GM12892 (cell line): ENCODE measurements at regions not wholly inside any gene's neighbourhood (a gene's known extent, or its start where the extent isn't known, plus 50 kb on each side); places are given as distances from the start of the nearest gene placed in this dataset.

ENCODE experiments used
- DNase-seq: peaks from one replicate; pipeline ENCODE4 v3.0.0; 2011; ENCODE audit not compliant: insufficient read length
- FAIRE-seq: peaks from 2 replicates; lab custom pipeline; 2011; peaks lifted over from hg19 to GRCh38; lab: Jason Lieb, UNC
- POLR2A ChIP-seq: IDR thresholded peaks from 2 replicates; pipeline ENCODE4 v1.6.1; 2011; ENCODE audit warnings: low read depth, low read length, control low read depth
- POLR2AphosphoS5 ChIP-seq: IDR thresholded peaks from 2 replicates; pipeline ENCODE4 v1.6.1; 2011; ENCODE audit warnings: low read depth, low read length, control low read depth
- TAF1 ChIP-seq: IDR thresholded peaks from 2 replicates; pipeline ENCODE4 v1.6.1; 2011; ENCODE audit warnings: low read depth, mild to moderate bottlenecking, control low read depth, low read length, borderline replicate concordance

DNA sequence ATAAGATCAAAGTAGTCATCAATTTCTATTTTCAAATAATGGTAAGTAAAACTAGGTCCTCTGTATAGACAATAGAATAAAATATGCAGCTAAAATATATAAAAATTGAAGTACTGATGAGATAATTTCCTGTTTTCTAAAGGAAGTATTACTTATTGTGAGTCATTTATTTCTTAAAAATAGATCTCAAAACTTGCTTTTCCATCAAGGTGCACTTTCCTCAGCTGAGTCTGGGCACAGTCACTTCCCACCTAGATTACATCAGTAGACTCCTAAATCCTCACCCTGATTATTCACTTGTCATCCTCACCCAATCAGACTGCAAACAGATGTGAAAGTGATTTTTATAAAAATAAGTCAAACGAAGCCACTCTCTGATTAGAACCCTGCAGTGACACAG, 211.5 kb downstream of the POM121L12 start:
- TF ChIP-seq POLR2A (no peak), TAF1 (no peak)
- FAIRE-seq (no peak), DNase-seq (no peak)

DNA sequence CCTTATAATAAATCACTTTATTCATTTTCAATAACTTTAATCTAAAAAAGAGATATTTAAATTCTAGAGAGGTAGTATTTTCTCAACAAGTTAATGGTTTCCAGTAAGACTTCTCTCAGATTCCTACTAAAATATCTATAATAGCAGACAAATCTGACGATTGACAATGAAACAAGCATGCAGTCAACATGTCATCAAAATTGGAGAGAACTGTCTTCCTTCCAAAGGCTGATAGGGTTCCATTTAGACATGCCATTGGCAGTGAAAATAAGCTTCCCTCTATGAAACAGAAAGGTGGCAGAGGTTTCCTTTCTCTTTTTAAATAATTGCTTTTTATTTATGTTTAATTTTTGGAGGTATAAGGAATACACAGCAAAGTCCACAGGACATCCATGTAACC, 217.1 kb downstream of the POM121L12 start:
- DNase-seq: no peak
- TF ChIP-seq POLR2AphosphoS5 (no peak), POLR2A (no peak), TAF1 (no peak)
- no peak for FAIRE-seq

DNA sequence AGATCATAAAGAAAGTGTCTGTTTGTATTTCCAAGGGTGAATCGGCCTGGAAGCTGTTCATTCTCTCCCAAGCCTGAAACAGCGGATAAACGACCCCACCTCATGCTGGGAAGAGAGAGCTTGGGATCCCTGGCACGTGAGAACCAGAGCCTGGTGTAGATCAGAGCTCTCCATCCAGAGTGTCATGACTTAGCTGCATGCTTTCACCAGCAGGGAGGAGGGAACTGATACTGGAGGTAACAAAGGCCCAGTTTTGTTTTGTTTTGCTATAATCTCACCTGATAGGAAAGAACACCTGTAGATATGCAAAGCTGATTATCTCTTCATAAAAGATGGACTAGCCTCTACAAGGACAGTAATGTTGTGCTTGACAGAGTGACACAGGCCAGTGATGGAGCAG, 236.6 kb downstream of the POM121L12 start:
- TF ChIP-seq POLR2A: no peak
- no peak for TF ChIP-seq POLR2AphosphoS5
- no peak for TF ChIP-seq TAF1
- DNase-seq (no peak), FAIRE-seq (no peak)

GRCh38 chr7:53281312-53281711, 245.9 kb downstream of the POM121L12 start:
- no peak for DNase-seq
- no peak for TF ChIP-seq POLR2A
- no peak for TF ChIP-seq POLR2AphosphoS5
- no peak for TF ChIP-seq TAF1
- FAIRE-seq: no peak

GRCh38 chr7:53292341-53292740, 256.9 kb downstream of the POM121L12 start:
- DNase-seq: no peak
- FAIRE-seq: no peak
- TF ChIP-seq POLR2AphosphoS5 (no peak), TAF1 (no peak), POLR2A (no peak)

DNA sequence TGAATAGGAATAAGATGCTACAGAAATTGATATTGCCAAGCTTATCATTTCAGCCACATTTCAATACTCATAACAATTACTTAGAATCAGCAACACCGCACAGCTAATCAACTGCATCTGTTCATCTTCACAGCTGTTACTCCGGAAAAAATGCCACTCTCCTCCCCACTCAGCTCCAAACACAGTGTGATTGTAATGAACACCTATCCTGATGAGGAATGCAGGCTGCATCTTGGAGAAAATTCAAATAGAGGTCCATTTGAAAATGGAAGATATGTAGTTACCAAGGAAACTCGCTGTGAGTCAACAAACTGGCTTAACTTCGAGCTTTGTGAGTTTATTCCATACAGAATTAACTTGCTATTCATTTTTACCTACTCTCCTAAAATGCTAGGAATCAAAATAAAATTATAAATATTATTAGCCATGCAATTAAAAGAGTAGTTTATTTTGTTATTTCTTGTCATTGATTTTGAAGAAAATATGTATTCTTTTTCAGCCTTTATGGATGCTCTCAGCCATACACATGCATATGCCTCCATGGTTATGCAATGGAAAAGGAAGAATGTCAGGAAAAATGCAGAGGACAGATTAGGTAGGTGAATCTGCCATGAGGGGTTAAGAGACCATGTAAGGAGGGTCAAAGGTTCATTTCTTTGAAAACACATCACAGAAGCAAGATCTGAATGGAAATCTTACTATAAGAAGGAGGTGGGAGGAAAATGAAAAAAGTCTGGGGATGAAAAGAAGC, 267.2 kb downstream of the POM121L12 start:
- FAIRE-seq (no peak), DNase-seq (no peak)

DNA sequence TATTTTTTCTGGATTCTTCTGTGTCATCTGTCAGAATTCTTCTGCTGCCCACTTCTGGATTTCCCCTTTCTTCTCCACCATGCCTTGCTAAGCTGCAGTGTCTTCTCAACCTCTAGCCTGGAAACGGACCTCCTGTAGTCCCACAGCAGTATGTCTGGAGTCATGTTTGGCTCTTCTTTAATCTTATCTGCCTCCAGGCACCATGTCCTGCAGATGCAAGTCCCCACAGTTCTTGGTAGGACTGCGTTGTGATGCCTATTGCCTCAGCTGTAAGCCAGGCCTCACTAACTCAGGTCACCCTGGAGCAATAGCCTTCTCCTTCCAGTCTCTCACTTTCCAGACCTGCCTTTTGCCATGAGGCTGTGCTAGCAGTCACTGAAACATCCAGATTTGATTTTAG, 268.3 kb downstream of the POM121L12 start:
- TF ChIP-seq POLR2A (no peak), POLR2AphosphoS5 (no peak), TAF1 (no peak)
- no peak for FAIRE-seq

More for the DNA sequence above, 267.2 kb downstream of the POM121L12 start:
- TF ChIP-seq POLR2A: no peak
- no peak for TF ChIP-seq TAF1
- TF ChIP-seq POLR2AphosphoS5: no peak

DNA sequence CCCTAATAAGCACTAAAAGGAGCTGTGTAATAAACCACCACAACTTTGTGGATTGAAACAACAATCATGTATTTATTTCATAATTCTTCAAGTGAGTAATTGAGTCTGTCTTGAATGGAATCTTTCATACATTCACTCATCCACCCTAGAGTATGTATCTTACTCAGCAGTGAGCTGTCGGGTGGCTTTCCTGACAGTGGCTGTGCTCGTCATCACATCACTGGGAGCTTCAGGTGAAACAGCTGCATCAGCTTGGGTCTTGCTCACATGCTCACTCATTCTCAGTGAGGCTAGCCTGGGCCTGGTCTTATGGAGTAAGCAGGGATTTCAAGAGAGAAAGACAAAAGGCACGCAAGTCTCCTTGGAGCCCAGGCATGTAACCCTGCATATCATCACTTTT, 271.4 kb downstream of the POM121L12 start:
- DNase-seq (no peak), FAIRE-seq (no peak)
- TF ChIP-seq POLR2AphosphoS5: no peak
- TF ChIP-seq POLR2A: no peak
- no peak for TF ChIP-seq TAF1

More for the DNA sequence above, 268.3 kb downstream of the POM121L12 start:
- no peak for DNase-seq

DNA sequence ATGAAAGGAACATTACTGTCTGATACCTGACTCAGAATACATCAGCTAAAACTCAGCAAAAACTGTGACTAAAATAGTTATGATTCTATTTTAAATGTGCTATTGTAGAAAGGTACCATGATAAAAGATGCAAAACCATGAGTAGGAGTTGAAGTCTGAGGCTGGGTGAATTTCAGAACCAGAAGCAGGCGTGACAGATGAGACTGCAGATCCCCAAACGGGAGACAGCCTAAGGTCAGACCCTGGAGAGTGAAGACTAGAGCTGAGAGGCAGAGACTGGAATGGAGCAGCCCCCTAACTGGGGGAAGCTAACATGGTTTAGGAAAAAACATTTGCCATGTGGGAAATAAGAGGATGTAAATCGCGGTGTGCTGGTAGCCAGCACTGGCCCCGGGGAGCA, 275.8 kb downstream of the POM121L12 start:
- FAIRE-seq (no peak), DNase-seq (no peak)
- TF ChIP-seq TAF1: no peak
- TF ChIP-seq POLR2AphosphoS5: no peak
- no peak for TF ChIP-seq POLR2A

DNA sequence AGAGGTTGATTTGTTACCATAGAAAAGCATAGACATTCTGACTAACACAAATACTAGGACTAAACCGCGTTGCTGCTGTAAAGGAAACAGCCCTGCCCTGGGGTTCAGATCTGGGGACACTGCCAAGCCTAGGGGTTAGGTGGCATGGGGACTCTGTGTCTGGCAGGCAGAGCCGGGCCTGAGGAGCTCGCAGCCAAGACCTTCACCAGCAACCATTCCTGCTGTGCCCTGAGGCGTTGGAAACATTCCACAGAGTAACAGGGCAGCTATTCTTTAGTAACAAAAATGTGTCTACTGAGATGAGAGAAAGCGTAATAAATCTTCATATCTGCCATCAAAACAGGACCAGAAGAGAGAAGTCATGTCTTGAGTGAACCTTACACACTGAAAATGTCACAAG, 280.5 kb downstream of the POM121L12 start:
- FAIRE-seq (no peak), DNase-seq (no peak)
- TF ChIP-seq POLR2AphosphoS5 (no peak), POLR2A (no peak), TAF1 (no peak)

GRCh38 chr7:53318566-53318965, 283.1 kb downstream of the POM121L12 start:
- DNase-seq (no peak), FAIRE-seq (no peak)
- TF ChIP-seq POLR2A (no peak), POLR2AphosphoS5 (no peak), TAF1 (no peak)

- no peak for TF ChIP-seq POLR2AphosphoS5
- TF ChIP-seq TAF1: no peak
- TF ChIP-seq POLR2A: no peak
- FAIRE-seq: no peak
- no peak for DNase-seq
Observed at GRCh38 chr7:53325061-53325460, 289.6 kb downstream of the POM121L12 start.

GRCh38 chr7:53326634-53327033, 291.2 kb downstream of the POM121L12 start:
- FAIRE-seq (no peak), DNase-seq (no peak)
- TF ChIP-seq POLR2A (no peak), TAF1 (no peak), POLR2AphosphoS5 (no peak)
